BJ (cell line): ENCODE measurements at regions not wholly inside any gene's neighbourhood (a gene's known extent, or its start where the extent isn't known, plus 50 kb on each side); places are given as distances from the start of the nearest gene placed in this dataset.

Source experiments
- CTCF ChIA-PET: fragments of 350-600 bp; formaldehyde crosslinking; extraction: SDS; loops from one replicate; lab custom pipeline; 2021; ENCODE audit warnings: antibody characterized with exemption, inconsistent platforms; lab: Yijun Ruan, JAX
- POLR2A ChIA-PET: fragments of 300-600 bp; sonication (Branson Sonifier 250); formaldehyde crosslinking; extraction: SDS; loops from one replicate; lab custom pipeline; 2021; ENCODE audit warnings: antibody characterized with exemption; lab: Charles Lee
- DNase-seq: peaks from one replicate; pipeline ENCODE4 v3.0.0-alpha.2; 2011; ENCODE audit warnings: low read depth
- H3K27me3 ChIP-seq: 2 replicates; pipeline ENCODE4 v1.6.0; 2011; ENCODE audit warnings: low read length; ENCODE audit not compliant: control insufficient read depth, insufficient read depth
- H3K36me3 ChIP-seq: 2 replicates; pipeline ENCODE4 v1.5.1; 2011; ENCODE audit warnings: low read length; ENCODE audit not compliant: control insufficient read depth, insufficient read depth
- H3K4me3 ChIP-seq: 2 replicates; pipeline ENCODE4 v1.5.1; 2011; ENCODE audit warnings: low read depth, mild to moderate bottlenecking, control low read depth, low read length
- CTCF ChIP-seq: IDR thresholded peaks from 2 replicates; pipeline ENCODE4 v1.5.1; 2011; ENCODE audit warnings: low read depth, mild to moderate bottlenecking, control low read depth, inconsistent platforms, low read length, moderate library complexity; ENCODE audit not compliant: insufficient read depth

- ChIA-PET POLR2A (no interaction called here), CTCF (no interaction called here)
- H3K4me3 ChIP-seq: no peak overlapping the region
- TF ChIP-seq CTCF: no peak
- DNase-seq: no peak
- H3K27me3 ChIP-seq: no peaks in the 10 kb centered on the region
- no peaks in the 10 kb centered on the region for H3K36me3 ChIP-seq
Observed at GRCh38 chr10:6770846-6771245, 190.8 kb upstream of the PRKCQ start.

DNA sequence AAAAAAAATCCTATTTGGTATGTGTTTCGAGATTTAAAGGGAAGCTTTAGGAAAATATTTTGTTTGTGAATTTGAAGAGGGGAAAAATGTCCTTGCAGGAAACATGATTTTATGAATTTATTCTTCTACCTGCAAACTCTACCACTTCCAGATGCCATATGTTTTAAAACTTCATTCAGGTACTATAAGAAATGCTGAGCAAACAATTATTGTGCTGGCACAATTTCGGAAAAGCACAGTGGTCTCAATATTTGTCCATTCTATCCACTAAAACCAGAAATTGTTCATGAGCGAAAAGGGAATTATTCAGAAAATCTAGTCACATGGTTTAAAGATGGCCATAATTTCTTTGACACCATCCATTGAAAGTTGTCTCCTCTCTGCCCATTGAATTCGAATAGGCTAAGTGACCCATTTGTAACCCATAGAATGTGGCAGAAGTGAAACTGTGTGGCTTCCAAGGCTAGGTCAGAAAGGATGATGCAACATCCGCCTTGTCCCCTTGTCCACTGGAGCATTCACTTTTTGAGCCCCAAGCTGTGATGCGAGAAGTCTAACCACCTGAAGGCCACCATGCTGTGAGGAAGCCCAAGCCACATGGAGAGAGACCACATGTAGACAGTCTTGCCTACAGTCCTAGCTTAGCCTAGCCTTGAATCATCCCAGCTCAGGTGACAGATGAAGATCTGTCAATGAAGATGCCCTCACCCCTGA lies 189.8 kb upstream of the PRKCQ start:
- CTCF ChIA-PET: interaction anchor here (1.0 kb wide), 1 partner anchor 607 kb away, joined by 3 read pairs; no protein-coding TSS in a partner anchor
- no peak overlapping the region for H3K4me3 ChIP-seq
- no peak for DNase-seq
- TF ChIP-seq CTCF: no peak
- POLR2A ChIA-PET: no interaction called here
- no peaks in the 10 kb centered on the region for H3K36me3 ChIP-seq
- no peaks in the 10 kb centered on the region for H3K27me3 ChIP-seq

DNA sequence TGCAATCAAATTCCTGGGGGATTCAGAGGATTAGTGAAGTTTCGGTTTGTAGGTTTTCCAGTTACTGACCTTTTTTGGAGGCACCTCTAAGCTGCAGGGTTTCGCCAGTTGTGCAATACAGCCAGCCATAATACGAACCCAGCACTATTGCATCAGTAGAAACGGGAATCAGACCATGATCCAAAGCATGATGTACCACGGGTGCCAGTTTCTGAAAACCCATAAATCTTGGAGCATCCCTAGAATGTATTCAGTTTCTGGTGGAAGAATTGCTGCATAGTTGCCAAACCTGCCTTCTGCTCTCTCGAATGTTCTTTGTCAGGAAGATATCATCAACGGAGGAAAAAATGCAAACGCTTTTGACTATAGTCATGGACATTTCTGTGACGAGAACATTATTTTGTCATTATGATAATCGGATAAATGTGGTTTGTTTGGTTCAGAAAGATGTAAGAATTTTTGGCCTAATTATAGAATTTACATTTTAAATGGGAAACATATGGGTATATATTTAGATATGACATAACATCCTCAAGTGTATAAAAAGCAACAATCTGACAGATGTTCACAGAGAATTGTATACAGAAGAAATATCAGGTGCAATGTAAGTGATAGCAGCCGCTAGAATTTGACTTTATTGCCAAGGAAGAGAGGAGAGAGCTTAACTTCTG lies 186.2 kb upstream of the PRKCQ start:
- DNase-seq: no peak
- H3K4me3 ChIP-seq: no peak overlapping the region
- ChIA-PET POLR2A (no interaction called here), CTCF (no interaction called here)
- no peaks in the 10 kb centered on the region for H3K27me3 ChIP-seq
- no peak for TF ChIP-seq CTCF
- no peaks in the 10 kb centered on the region for H3K36me3 ChIP-seq

- ChIA-PET POLR2A (no interaction called here), CTCF (interaction anchor here (0.7 kb wide), 1 partner anchor 23 kb away, joined by 3 read pairs; no protein-coding TSS in a partner anchor)
- no peaks in the 10 kb centered on the region for H3K27me3 ChIP-seq
- no peaks in the 10 kb centered on the region for H3K36me3 ChIP-seq
- TF ChIP-seq CTCF: no peak
- no peak for DNase-seq
- no peak overlapping the region for H3K4me3 ChIP-seq
Observed at GRCh38 chr10:6763423-6763822, 183.3 kb upstream of the PRKCQ start.

GRCh38 chr10:6763001-6763400 lies 182.9 kb upstream of the PRKCQ start:
- no peak for DNase-seq
- TF ChIP-seq CTCF: no peak
- POLR2A ChIA-PET: no interaction called here
- CTCF ChIA-PET: interaction anchor here (0.7 kb wide), 1 partner anchor 23 kb away, joined by 3 read pairs; no protein-coding TSS in a partner anchor
- H3K4me3 ChIP-seq: no peak overlapping the region
- H3K36me3 ChIP-seq: no peaks in the 10 kb centered on the region
- H3K27me3 ChIP-seq: no peaks in the 10 kb centered on the region
